PC-9 (cell line): ENCODE measurements at regions not wholly inside any gene's neighbourhood (a gene's known extent, or its start where the extent isn't known, plus 50 kb on each side); places are given as distances from the start of the nearest gene placed in this dataset.
A peak's percentile ranks its signal among the peaks of the same experiment; 100 is the strongest.
"Not testable (repeated sequence)": the region's sequence is repeated elsewhere in the genome, so short reads cannot be mapped to it uniquely, and the experiment has no call there.

ENCODE experiments used
- BruUV-seq: library from RNA; stranded (reverse); fragments of 400-500 nt; replicated peaks from 2 replicates; lab custom pipeline; 2021; lab: Mats Ljungman, UMichigan
- CTCF ChIA-PET: fragments of 300-600 bp; sonication (Branson Sonifier 250); formaldehyde crosslinking; loops from one replicate; lab custom pipeline; 2022; ENCODE audit warnings: antibody characterized with exemption; lab: Charles Lee
- POLR2A ChIA-PET: fragments of 300-600 bp; sonication (Branson Sonifier 250); formaldehyde crosslinking; loops from one replicate; lab custom pipeline; 2022; ENCODE audit warnings: antibody characterized with exemption; ENCODE audit not compliant: unreplicated experiment; lab: Charles Lee
- DNase-seq, 2 experiments: peaks; one replicate each; pipeline versions ENCODE4 v3.0.0 to v3.0.0-alpha.2; 2015 to 2022; ENCODE audit warnings: mixed read lengths in 1 of 2
- H2AFZ ChIP-seq: fragments of 200-600 bp; sonication (generic); 2 replicates; pipeline ENCODE4 v1.8.1; 2017; ENCODE audit warnings: antibody characterized with exemption
- H3F3A ChIP-seq: fragments of 200-600 bp; sonication (generic); 2 replicates; pipeline ENCODE4 v1.8.1; 2017; ENCODE audit warnings: antibody characterized with exemption, mild to moderate bottlenecking, low read depth; ENCODE audit not compliant: insufficient read depth
- H3K27ac ChIP-seq: fragments of 200-600 bp; sonication (generic); 2 replicates; pipeline ENCODE4 v1.6.1; 2016; ENCODE audit warnings: mixed run types
- H3K27me3 ChIP-seq: fragments of 200-600 bp; sonication (generic); 2 replicates; pipeline ENCODE4 v1.6.1; 2016; ENCODE audit warnings: low read depth, mixed run types; ENCODE audit not compliant: insufficient read depth
- H3K36me3 ChIP-seq: fragments of 200-600 bp; sonication (generic); 2 replicates; pipeline ENCODE4 v1.6.1; 2016; ENCODE audit warnings: low read depth, mixed run types
- H3K4me1 ChIP-seq: fragments of 200-600 bp; sonication (generic); replicated peaks from 2 replicates; pipeline ENCODE4 v1.6.1; 2016; ENCODE audit warnings: mixed run types; ENCODE audit not compliant: insufficient read depth
- H3K4me2 ChIP-seq: fragments of 200-600 bp; sonication (generic); 2 replicates; pipeline ENCODE4 v1.6.1; 2017; ENCODE audit warnings: mixed run types
- H3K4me3 ChIP-seq: fragments of 200-600 bp; sonication (generic); 2 replicates; pipeline ENCODE4 v1.6.1; 2016; ENCODE audit warnings: mixed run types
- H3K79me2 ChIP-seq: fragments of 200-600 bp; sonication (generic); 2 replicates; pipeline ENCODE4 v1.6.1; 2017; ENCODE audit warnings: low read depth, mixed run types
- H3K9me2 ChIP-seq: fragments of 200-600 bp; sonication (generic); 2 replicates; pipeline ENCODE4 v1.8.1; 2017; ENCODE audit warnings: mild to moderate bottlenecking; ENCODE audit not compliant: insufficient read depth
- H3K9me3 ChIP-seq: fragments of 200-600 bp; sonication (generic); 2 replicates; pipeline ENCODE4 v1.8.1; 2016; ENCODE audit warnings: low read depth; ENCODE audit not compliant: insufficient read depth
- H4K20me1 ChIP-seq: fragments of 200-600 bp; sonication (generic); 2 replicates; pipeline ENCODE4 v1.8.1; 2017; ENCODE audit not compliant: insufficient read depth
- CTCF ChIP-seq: fragments of 200-600 bp; sonication (generic); conservative IDR thresholded peaks from 2 replicates; pipeline ENCODE4 v1.6.1; 2017; ENCODE audit warnings: mixed run types, antibody characterized with exemption, mild to moderate bottlenecking, moderate library complexity
- EZH2 ChIP-seq: fragments of 200-600 bp; sonication (generic); IDR thresholded peaks from 2 replicates; pipeline ENCODE4 v1.8.0; 2017; ENCODE audit warnings: antibody characterized with exemption, low read depth
- intact Hi-C: fragments of 100-400 bp; cut with micrococcal nuclease; formaldehyde crosslinking; loops from one replicate; pipeline ENCODE4 v1.10.0; 2022; ENCODE audit not compliant: unreplicated experiment

GRCh38 chr2:118374974-118375755 is 286.9 kb downstream of the INSIG2 start:
- Histone ChIP-seq H3K36me3 (no peaks in the 10 kb centered on the region), H3K4me2 (no peak overlapping the region), H3K27ac (no peak overlapping the region), H3K4me1 (no peaks in the 10 kb centered on the region), H3K79me2 (no peaks in the 10 kb centered on the region), H3K9me2 (no peaks in the 10 kb centered on the region), H3F3A (no peaks in the 10 kb centered on the region), H3K27me3 (no peaks in the 10 kb centered on the region), H3K9me3 (no peaks in the 10 kb centered on the region), H2AFZ (0 out of 2 replicates have a peak overlapping the region, but pooled peaks have one; percentile 4), H3K4me3 (no peak overlapping the region), H4K20me1 (no peaks in the 10 kb centered on the region)
- BruUV-seq = no TSS peak
- ChIA-PET CTCF (no interaction called here), POLR2A (no interaction called here)
- TF ChIP-seq EZH2 (no peak), CTCF (no peak)
- intact Hi-C loops = no loop called here
- no peak for DNase-seq

GRCh38 chr2:118372886-118373830 is 284.9 kb downstream of the INSIG2 start:
- H4K20me1 ChIP-seq = no peaks in the 10 kb centered on the region
- TF ChIP-seq EZH2 = no peak
- no peak for TF ChIP-seq CTCF
- no peaks in the 10 kb centered on the region for H3K9me3 ChIP-seq
- no peaks in the 10 kb centered on the region for H3K4me1 ChIP-seq
- peak in 1 of 2 experiments; percentile 10 for DNase-seq
- H3K4me3 ChIP-seq = no peak overlapping the region
- no peak overlapping the region for H3K4me2 ChIP-seq
- H3K9me2 ChIP-seq = no peaks in the 10 kb centered on the region
- intact Hi-C loops = no loop called here
- H3K27ac ChIP-seq = no peak overlapping the region
- no TSS peak for BruUV-seq
- ChIA-PET CTCF (no interaction called here), POLR2A (no interaction called here)
- H3K27me3 ChIP-seq = no peaks in the 10 kb centered on the region
- no peaks in the 10 kb centered on the region for H3K36me3 ChIP-seq
- H2AFZ ChIP-seq = no peak overlapping the region
- H3F3A ChIP-seq = no peaks in the 10 kb centered on the region
- no peaks in the 10 kb centered on the region for H3K79me2 ChIP-seq

- POLR2A ChIA-PET = no interaction called here
- DNase-seq = no peak
- intact Hi-C loops = no loop called here
- BruUV-seq = no TSS peak
- no peaks in the 10 kb centered on the region for H3K9me2 ChIP-seq
- no peak overlapping the region for H3K4me2 ChIP-seq
- H3K79me2 ChIP-seq = no peaks in the 10 kb centered on the region
- TF ChIP-seq EZH2 = no peak
- peak; percentile 78 for TF ChIP-seq CTCF
- no peaks in the 10 kb centered on the region for H3K36me3 ChIP-seq
- H3K4me3 ChIP-seq = no peak overlapping the region
- no peaks in the 10 kb centered on the region for H3K27me3 ChIP-seq
- no peaks in the 10 kb centered on the region for H3K4me1 ChIP-seq
- H4K20me1 ChIP-seq = no peaks in the 10 kb centered on the region
- H2AFZ ChIP-seq = no peak overlapping the region
- no peaks in the 10 kb centered on the region for H3K9me3 ChIP-seq
- CTCF ChIA-PET = no interaction called here
- no peaks in the 10 kb centered on the region for H3F3A ChIP-seq
- no peak overlapping the region for H3K27ac ChIP-seq
These were observed 283.2 kb downstream of the INSIG2 start for GRCh38 chr2:118371515-118371914.

- H3K79me2 ChIP-seq, H4K20me1 ChIP-seq, DNase-seq, H3K9me3 ChIP-seq, H3K36me3 ChIP-seq, intact Hi-C loops, POLR2A ChIA-PET, H3K27me3 ChIP-seq, H3K27ac ChIP-seq, H3K4me3 ChIP-seq, H3K4me2 ChIP-seq, H3F3A ChIP-seq, H3K9me2 ChIP-seq, CTCF ChIA-PET, H2AFZ ChIP-seq, BruUV-seq, H3K4me1 ChIP-seq: not testable (repeated sequence)
These were observed 281.2 kb downstream of the INSIG2 start for GRCh38 chr2:118369521-118369920.
